ENCODE measurements at regions not wholly inside any gene's neighbourhood (a gene's known extent, or its start where the extent isn't known, plus 50 kb on each side); places are given as distances from the start of the nearest gene placed in this dataset.

- TF ChIP-seq CTCF (IDR thresholded peaks at IDR 0.05) (no peak), POLR2A (IDR thresholded peaks at IDR 0.05) (no peak)
Measured at GRCh38 chr20:40257763-40258162, 431.3 kb downstream of the MAFB start.

Measured in ovary (tissue), 3 donors.